B cell (primary cell): ENCODE measurements at regions not wholly inside any gene's neighbourhood (a gene's known extent, or its start where the extent isn't known, plus 50 kb on each side); places are given as distances from the start of the nearest gene placed in this dataset.

ENCODE experiments used
- CTCF ChIP-seq: fragments of 200-600 bp; IDR thresholded peaks from one replicate; pipeline ENCODE4 v1.8.0; 2022; ENCODE audit warnings: antibody characterized with exemption, mild to moderate bottlenecking
- EZH2 ChIP-seq: IDR thresholded peaks from 2 replicates; pipeline ENCODE4 v1.6.1; 2012; ENCODE audit warnings: borderline replicate concordance, low read depth, mild to moderate bottlenecking, moderate library complexity, low read length; ENCODE audit not compliant: insufficient read depth, poor library complexity, severe bottlenecking

DNA sequence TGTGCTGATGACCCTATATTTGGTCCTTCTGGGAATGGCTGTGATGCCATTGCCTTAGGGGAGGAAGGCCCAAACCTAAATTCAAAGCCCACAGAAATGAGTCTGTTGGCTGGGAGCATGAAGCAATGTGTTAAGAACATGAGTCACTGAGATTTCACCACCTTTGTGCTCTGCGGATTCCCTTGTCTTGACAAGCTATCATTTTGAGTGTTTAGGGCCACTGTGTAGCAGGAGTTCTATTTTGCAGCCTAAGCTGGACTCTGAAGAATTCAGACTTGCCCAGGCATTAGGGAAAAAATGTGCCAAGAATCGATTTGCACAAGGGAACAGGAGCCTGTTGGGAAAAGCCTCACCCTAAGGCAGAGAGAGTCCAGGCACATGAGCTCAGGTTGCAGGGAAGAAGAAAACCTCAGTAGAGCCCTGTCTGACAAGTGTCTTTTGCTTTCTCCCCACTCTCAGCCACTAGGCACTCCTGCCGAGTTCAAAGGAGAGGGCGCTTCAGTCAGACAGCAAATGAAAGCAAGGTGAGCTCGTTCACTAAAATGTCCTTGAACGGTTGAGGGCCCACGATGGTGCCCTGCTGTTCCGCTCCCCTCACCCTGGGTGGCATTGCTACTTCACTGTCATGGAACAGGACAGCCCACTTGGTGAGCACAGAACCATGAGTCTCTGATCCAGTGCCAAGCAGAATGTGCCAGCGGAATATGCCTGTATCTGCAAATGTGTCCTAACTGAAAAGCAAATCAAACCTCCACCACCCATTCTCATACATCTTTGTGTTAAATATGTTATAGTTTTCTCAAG, 93.6 kb downstream of the PRLHR start:
- TF ChIP-seq CTCF (no peak), EZH2 (no peak)
